Neutrophil (primary cell): ENCODE measurements at regions not wholly inside any gene's neighbourhood (a gene's known extent, or its start where the extent isn't known, plus 50 kb on each side); places are given as distances from the start of the nearest gene placed in this dataset.
"Not testable (repeated sequence)": the region's sequence is repeated elsewhere in the genome, so short reads cannot be mapped to it uniquely, and the experiment has no call there.

ENCODE experiments used
- H3K27ac ChIP-seq: fragments of 200-600 bp; sonication (generic); 2 replicates; pipeline ENCODE4 v1.5.1; 2016; ENCODE audit warnings: mild to moderate bottlenecking, moderate library complexity
- H3K27me3 ChIP-seq: fragments of 200-600 bp; sonication (generic); 2 replicates; pipeline ENCODE4 v1.6.0; 2016; ENCODE audit warnings: mild to moderate bottlenecking
- H3K36me3 ChIP-seq: fragments of 200-600 bp; sonication (generic); 2 replicates; pipeline ENCODE4 v1.5.1; 2017
- H3K4me1 ChIP-seq, 2 experiments: fragments of 200-600 bp in 1 of 2; sonication (generic) in 1 of 2; 1 replicate in 1 of 2; 2 replicates in 1 of 2; pipeline versions ENCODE4 v1.5.1 to v1.6.1; 2013 to 2016; ENCODE audit warnings: low read depth in 1 of 2, low read length in 1 of 2, mild to moderate bottlenecking in 1 of 2, moderate library complexity in 1 of 2; ENCODE audit not compliant: control insufficient read depth in 1 of 2, insufficient read depth in 1 of 2
- H3K4me3 ChIP-seq, 2 experiments: fragments of 200-600 bp in 1 of 2; sonication (generic) in 1 of 2; 1 replicate in 1 of 2; 2 replicates in 1 of 2; pipeline ENCODE4 v1.5.1; 2013 to 2016; ENCODE audit warnings: low read depth in 1 of 2, low read length in 1 of 2, mild to moderate bottlenecking in 1 of 2, moderate library complexity in 1 of 2
- H3K9me3 ChIP-seq: fragments of 200-600 bp; sonication (generic); 2 replicates; pipeline ENCODE4 v1.5.1; 2016
- CTCF ChIP-seq: fragments of 200-600 bp; sonication (generic); IDR thresholded peaks from 2 replicates; pipeline ENCODE4 v1.5.1; 2016; ENCODE audit warnings: antibody characterized with exemption

GRCh38 chr7:9307131-9307530 is 873.7 kb downstream of the NXPH1 start:
- H3K27me3 ChIP-seq, result no peaks in the 10 kb centered on the region
- H3K36me3 ChIP-seq, result no peaks in the 10 kb centered on the region
- H3K4me1 ChIP-seq, result no peaks in the 10 kb centered on the region
- TF ChIP-seq CTCF, result no peak
- no peak overlapping the region for H3K27ac ChIP-seq
- H3K9me3 ChIP-seq, result no peaks in the 10 kb centered on the region
- H3K4me3 ChIP-seq, result no peak overlapping the region

GRCh38 chr7:9324513-9324912 is 891.1 kb downstream of the NXPH1 start:
- H3K27ac ChIP-seq, result no peak overlapping the region
- no peak overlapping the region for H3K4me3 ChIP-seq
- no peaks in the 10 kb centered on the region for H3K4me1 ChIP-seq
- H3K36me3 ChIP-seq, result no peaks in the 10 kb centered on the region
- H3K27me3 ChIP-seq, result no peaks in the 10 kb centered on the region
- no peak for TF ChIP-seq CTCF
- no peaks in the 10 kb centered on the region for H3K9me3 ChIP-seq

GRCh38 chr7:9328296-9328695 is 894.9 kb downstream of the NXPH1 start:
- TF ChIP-seq CTCF, result no peak

GRCh38 chr7:9349625-9350024 is 916.2 kb downstream of the NXPH1 start:
- no peak for TF ChIP-seq CTCF
- Histone ChIP-seq H3K27me3 (no peaks in the 10 kb centered on the region), H3K4me3 (no peak overlapping the region), H3K36me3 (no peaks in the 10 kb centered on the region), H3K27ac (no peak overlapping the region), H3K4me1 (no peaks in the 10 kb centered on the region), H3K9me3 (no peaks in the 10 kb centered on the region)

More at GRCh38 chr7:9328296-9328695, 894.9 kb downstream of the NXPH1 start:
- Histone ChIP-seq H3K36me3 (no peaks in the 10 kb centered on the region), H3K4me3 (no peak overlapping the region), H3K4me1 (no peaks in the 10 kb centered on the region), H3K27me3 (no peaks in the 10 kb centered on the region), H3K9me3 (no peaks in the 10 kb centered on the region), H3K27ac (no peak overlapping the region)

- H3K36me3 ChIP-seq, result no peaks in the 10 kb centered on the region
- H3K27ac ChIP-seq, result no peak overlapping the region
- peaks cover 6% of the 10 kb centered on the region for H3K9me3 ChIP-seq
- H3K4me3 ChIP-seq, result no peak overlapping the region
- no peaks in the 10 kb centered on the region for H3K27me3 ChIP-seq
- TF ChIP-seq CTCF, result no peak
- no peaks in the 10 kb centered on the region for H3K4me1 ChIP-seq
Observed at GRCh38 chr7:9391221-9391620, 957.8 kb downstream of the NXPH1 start.

- Histone ChIP-seq H3K36me3 (no peaks in the 10 kb centered on the region), H3K27me3 (no peaks in the 10 kb centered on the region), H3K4me1 (no peaks in the 10 kb centered on the region), H3K9me3 (peaks cover 6% of the 10 kb centered on the region), H3K27ac (no peak overlapping the region), H3K4me3 (no peak overlapping the region)
- no peak for TF ChIP-seq CTCF
Observed at GRCh38 chr7:9391984-9392383, 958.6 kb downstream of the NXPH1 start.

- H3K36me3 ChIP-seq, H3K9me3 ChIP-seq, H3K4me3 ChIP-seq, H3K4me1 ChIP-seq, H3K27ac ChIP-seq, H3K27me3 ChIP-seq: not testable (repeated sequence)
Observed at GRCh38 chr7:9404386-9404785, 971.0 kb downstream of the NXPH1 start.
